BLaER1 (cell line): ENCODE measurements at regions not wholly inside any gene's neighbourhood (a gene's known extent, or its start where the extent isn't known, plus 50 kb on each side); places are given as distances from the start of the nearest gene placed in this dataset.

Experiments
- H3K27ac ChIP-seq: shearing (Covaris generic); formaldehyde crosslinking; 2 replicates; pipeline ENCODE4 v1.8.1; 2022
- H3K27me3 ChIP-seq: shearing (Covaris generic); formaldehyde crosslinking; 2 replicates; pipeline ENCODE4 v1.8.1; 2022
- H3K36me3 ChIP-seq: shearing (Covaris generic); formaldehyde crosslinking; 2 replicates; pipeline ENCODE4 v1.8.1; 2022
- H3K4me1 ChIP-seq: shearing (Covaris generic); formaldehyde crosslinking; 2 replicates; pipeline ENCODE4 v1.8.1; 2022
- H3K4me2 ChIP-seq: shearing (Covaris generic); formaldehyde crosslinking; 2 replicates; pipeline ENCODE4 v1.8.1; 2022
- H3K4me3 ChIP-seq: shearing (Covaris generic); formaldehyde crosslinking; 2 replicates; pipeline ENCODE4 v1.8.1; 2022
- H3K9ac ChIP-seq: shearing (Covaris generic); formaldehyde crosslinking; 2 replicates; pipeline ENCODE4 v1.8.1; 2022
- H3K9me3 ChIP-seq: shearing (Covaris generic); formaldehyde crosslinking; 2 replicates; pipeline ENCODE4 v1.8.1; 2022
- H4K20me1 ChIP-seq: shearing (Covaris generic); formaldehyde crosslinking; 2 replicates; pipeline ENCODE4 v1.8.1; 2022
- Cebpa-rat ChIP-seq: shearing (Covaris generic); IDR thresholded peaks from 2 replicates; pipeline ENCODE4 v1.8.1; 2022

GRCh38 chr13:74596691-74597090 lies 462.5 kb upstream of the KLF12 start:
- no peaks in the 10 kb centered on the region for H3K9me3 ChIP-seq
- no peak overlapping the region for H3K9ac ChIP-seq
- no peak overlapping the region for H3K27ac ChIP-seq
- H3K36me3 ChIP-seq = no peaks in the 10 kb centered on the region
- H4K20me1 ChIP-seq = no peaks in the 10 kb centered on the region
- H3K4me2 ChIP-seq = no peak overlapping the region
- H3K27me3 ChIP-seq = no peaks in the 10 kb centered on the region
- no peak overlapping the region for H3K4me3 ChIP-seq
- H3K4me1 ChIP-seq = no peaks in the 10 kb centered on the region
- no peak for TF ChIP-seq Cebpa-rat

GRCh38 chr13:74593688-74594087 lies 459.5 kb upstream of the KLF12 start:
- TF ChIP-seq Cebpa-rat = no peak
- H4K20me1 ChIP-seq = no peaks in the 10 kb centered on the region
- no peak overlapping the region for H3K27ac ChIP-seq
- H3K4me2 ChIP-seq = no peak overlapping the region
- H3K36me3 ChIP-seq = no peaks in the 10 kb centered on the region
- H3K9me3 ChIP-seq = no peaks in the 10 kb centered on the region
- no peaks in the 10 kb centered on the region for H3K4me1 ChIP-seq
- H3K27me3 ChIP-seq = no peaks in the 10 kb centered on the region
- no peak overlapping the region for H3K4me3 ChIP-seq
- H3K9ac ChIP-seq = no peak overlapping the region

GRCh38 chr13:74586847-74587246 lies 452.6 kb upstream of the KLF12 start:
- no peak for TF ChIP-seq Cebpa-rat
- Histone ChIP-seq H3K27me3 (no peaks in the 10 kb centered on the region), H3K9me3 (no peaks in the 10 kb centered on the region), H3K4me2 (no peak overlapping the region), H3K4me1 (no peaks in the 10 kb centered on the region), H4K20me1 (no peaks in the 10 kb centered on the region), H3K4me3 (no peak overlapping the region), H3K27ac (no peak overlapping the region), H3K36me3 (no peaks in the 10 kb centered on the region), H3K9ac (no peak overlapping the region)

GRCh38 chr13:74576420-74576819 lies 442.2 kb upstream of the KLF12 start:
- no peak overlapping the region for H3K4me2 ChIP-seq
- H3K9ac ChIP-seq = no peak overlapping the region
- H3K36me3 ChIP-seq = no peaks in the 10 kb centered on the region
- no peaks in the 10 kb centered on the region for H3K9me3 ChIP-seq
- H3K27ac ChIP-seq = no peak overlapping the region
- H3K4me3 ChIP-seq = no peak overlapping the region
- H3K27me3 ChIP-seq = peaks cover 11% of the 10 kb centered on the region
- no peaks in the 10 kb centered on the region for H3K4me1 ChIP-seq
- TF ChIP-seq Cebpa-rat = no peak
- H4K20me1 ChIP-seq = no peaks in the 10 kb centered on the region

- Histone ChIP-seq H3K4me1 (no peaks in the 10 kb centered on the region), H4K20me1 (no peaks in the 10 kb centered on the region), H3K4me3 (peak overlapping the region; percentile 48), H3K4me2 (peak overlapping the region; percentile 57), H3K27me3 (peaks cover 11% of the 10 kb centered on the region), H3K9me3 (no peaks in the 10 kb centered on the region), H3K9ac (no peak overlapping the region), H3K36me3 (no peaks in the 10 kb centered on the region), H3K27ac (no peak overlapping the region)
- TF ChIP-seq Cebpa-rat = no peak
Measured at GRCh38 chr13:74575729-74576125, 441.5 kb upstream of the KLF12 start.

- Histone ChIP-seq H3K9ac (no peak overlapping the region), H3K4me2 (peak overlapping the region; percentile 57), H3K4me3 (peak overlapping the region; percentile 48), H3K27ac (no peak overlapping the region), H4K20me1 (no peaks in the 10 kb centered on the region), H3K36me3 (no peaks in the 10 kb centered on the region), H3K4me1 (no peaks in the 10 kb centered on the region), H3K9me3 (no peaks in the 10 kb centered on the region), H3K27me3 (peaks cover 11% of the 10 kb centered on the region)
- TF ChIP-seq Cebpa-rat = no peak
Measured at GRCh38 chr13:74574964-74575728, 440.9 kb upstream of the KLF12 start.

GRCh38 chr13:74573654-74574053 lies 439.4 kb upstream of the KLF12 start:
- no peak overlapping the region for H3K27ac ChIP-seq
- H3K9ac ChIP-seq = no peak overlapping the region
- H3K36me3 ChIP-seq = no peaks in the 10 kb centered on the region
- no peaks in the 10 kb centered on the region for H3K4me1 ChIP-seq
- H4K20me1 ChIP-seq = no peaks in the 10 kb centered on the region
- no peak for TF ChIP-seq Cebpa-rat
- no peaks in the 10 kb centered on the region for H3K9me3 ChIP-seq
- no peak overlapping the region for H3K4me3 ChIP-seq
- H3K4me2 ChIP-seq = no peak overlapping the region
- peaks cover 11% of the 10 kb centered on the region for H3K27me3 ChIP-seq

GRCh38 chr13:74571811-74572210 lies 437.6 kb upstream of the KLF12 start:
- H3K4me3 ChIP-seq = no peak overlapping the region
- no peak overlapping the region for H3K27ac ChIP-seq
- no peak for TF ChIP-seq Cebpa-rat

GRCh38 chr13:74570834-74571233 lies 436.6 kb upstream of the KLF12 start:
- Histone ChIP-seq H3K27me3 (peaks cover 9% of the 10 kb centered on the region), H3K27ac (no peak overlapping the region)
- no peak for TF ChIP-seq Cebpa-rat

More at GRCh38 chr13:74571811-74572210, 437.6 kb upstream of the KLF12 start:
- H3K4me2 ChIP-seq = no peak overlapping the region
- no peaks in the 10 kb centered on the region for H3K4me1 ChIP-seq
- no peak overlapping the region for H3K9ac ChIP-seq
- H3K9me3 ChIP-seq = no peaks in the 10 kb centered on the region
- H3K36me3 ChIP-seq = no peaks in the 10 kb centered on the region
- no peaks in the 10 kb centered on the region for H4K20me1 ChIP-seq
- H3K27me3 ChIP-seq = peaks cover 11% of the 10 kb centered on the region

GRCh38 chr13:74570046-74570445 lies 435.8 kb upstream of the KLF12 start:
- Histone ChIP-seq H3K4me2 (no peak overlapping the region), H3K36me3 (no peaks in the 10 kb centered on the region), H3K9ac (no peak overlapping the region), H3K9me3 (no peaks in the 10 kb centered on the region), H4K20me1 (no peaks in the 10 kb centered on the region), H3K4me1 (no peaks in the 10 kb centered on the region), H3K27me3 (peaks cover 1% of the 10 kb centered on the region), H3K27ac (no peak overlapping the region), H3K4me3 (no peak overlapping the region)
- no peak for TF ChIP-seq Cebpa-rat

More at GRCh38 chr13:74570834-74571233, 436.6 kb upstream of the KLF12 start:
- no peak overlapping the region for H3K4me2 ChIP-seq
- H4K20me1 ChIP-seq = no peaks in the 10 kb centered on the region
- H3K4me3 ChIP-seq = no peak overlapping the region
- H3K4me1 ChIP-seq = no peaks in the 10 kb centered on the region
- H3K9me3 ChIP-seq = no peaks in the 10 kb centered on the region
- no peak overlapping the region for H3K9ac ChIP-seq
- H3K36me3 ChIP-seq = no peaks in the 10 kb centered on the region
